Body of pancreas (tissue), 4 donors: ENCODE measurements at regions not wholly inside any gene's neighbourhood (a gene's known extent, or its start where the extent isn't known, plus 50 kb on each side); places are given as distances from the start of the nearest gene placed in this dataset.
A peak's percentile ranks its signal among the peaks of the same experiment; 100 is the strongest.

Experiments
- ATAC-seq: fragments of 150-250 bp; one replicate; pipeline ENCODE4 v1.9.1; 2016
- DNase-seq, 4 donors: peaks; one replicate each; pipeline ENCODE4 v3.0.0-alpha.2; 2019
- H3K27ac ChIP-seq, 4 donors: fragments of 200-600 bp; sonication (generic); 1 replicate in 3 of 4; 2 replicates in 1 of 4; pipeline versions ENCODE4 v1.5.1 to v1.6.1; 2016 to 2019; ENCODE audit warnings: mild to moderate bottlenecking in 1 of 4, mixed read lengths in 1 of 4, moderate library complexity in 1 of 4
- H3K27me3 ChIP-seq, 2 donors: fragments of 200-600 bp; sonication (generic); one replicate each; pipeline ENCODE4 v1.6.0; 2016; ENCODE audit warnings: mild to moderate bottlenecking in 1 of 2
- H3K36me3 ChIP-seq, 2 donors: fragments of 200-600 bp; sonication (generic); replicated peaks in 1 of 2; 2 replicates each; pipeline ENCODE4 v1.5.1; 2016; ENCODE audit warnings: low read depth in 2 of 2; ENCODE audit not compliant: insufficient read depth in 1 of 2
- H3K4me1 ChIP-seq: fragments of 200-600 bp; sonication (generic); one replicate; pipeline ENCODE4 v1.6.0; 2016
- H3K4me3 ChIP-seq, 2 donors: fragments of 200-600 bp; sonication (generic); 1 replicate in 1 of 2; 2 replicates in 1 of 2; pipeline ENCODE4 v1.5.1; 2016 to 2019
- H3K9me3 ChIP-seq, 3 donors: fragments of 200-600 bp; sonication (generic); 1 replicate in 2 of 3; 2 replicates in 1 of 3; pipeline ENCODE4 v1.5.1; 2016
- POLR2A ChIP-seq, 3 donors: fragments of 450-650 bp; IDR thresholded peaks; one replicate each; pipeline ENCODE4 v1.6.1; 2016; ENCODE audit warnings: antibody characterized with exemption in 3 of 3, mild to moderate bottlenecking in 2 of 3
- WGBS, 2 donors: methylation state at CpG; one replicate each; pipeline ENCODE4 v1.1.5; 2017; 5-methylcytosine and 5-hydroxymethylcytosine counted together
- intact Hi-C: fragments of 100-400 bp; cut with DNase I; formaldehyde crosslinking; loops from one replicate; pipeline ENCODE4 v1.15.1; 2023
- TF ChIP-seq, protein P1 (sequence below), 7 experiments: fragments of 450-650 bp in 4 of 7; fragments of 200-600 bp in 3 of 7; sonication (generic) in 3 of 7; IDR thresholded peaks; one replicate each; pipeline ENCODE4 v1.5.1; 2016 to 2019; ENCODE audit warnings: antibody characterized with exemption in 7 of 7

DNA sequence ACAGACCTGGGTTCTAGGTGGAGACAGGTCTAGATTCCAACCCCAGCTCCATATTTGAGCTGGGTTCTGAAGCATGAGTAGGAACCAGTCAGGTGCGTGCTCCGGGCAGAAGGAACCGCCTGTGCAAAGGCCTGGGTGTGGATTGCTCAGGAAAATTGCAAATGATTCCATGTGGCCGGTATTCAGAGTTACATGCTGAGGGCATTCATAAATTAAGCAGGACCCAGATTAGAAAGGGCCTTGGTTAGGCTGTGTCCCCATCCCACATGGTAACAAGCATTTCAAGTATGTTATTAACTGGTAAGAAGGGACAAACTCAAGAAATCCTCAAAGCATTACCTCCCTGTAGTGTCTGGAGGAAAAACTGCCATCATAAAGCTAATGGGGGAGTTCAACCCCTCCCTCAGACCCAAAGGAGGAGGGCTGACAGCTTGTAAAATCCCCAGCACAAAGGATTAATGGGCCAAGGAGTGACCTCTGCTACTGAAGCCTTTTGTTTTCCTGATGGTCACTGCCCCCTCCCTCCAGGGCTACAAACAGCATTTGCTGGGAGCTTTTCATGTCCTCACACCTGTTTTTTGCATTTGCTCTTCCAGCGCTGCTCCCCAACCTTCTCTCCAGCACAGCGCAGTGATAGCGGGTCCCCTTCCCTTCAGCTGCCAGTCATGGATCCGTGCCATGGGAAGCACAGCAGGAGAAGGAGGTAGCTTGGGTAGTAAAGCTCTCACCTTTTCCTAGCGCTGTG, 218.0 kb downstream of the C16orf95 start:
- Histone ChIP-seq H3K4me3 (no peak overlapping the region), H3K27me3 (no peaks in the 10 kb centered on the region), H3K27ac (peak overlapping the region; percentile 87 to 98 (median 88)), H3K4me1 (peaks cover 80% of the 10 kb centered on the region), H3K9me3 (no peaks in the 10 kb centered on the region), H3K36me3 (no peaks in the 10 kb centered on the region)
- DNase-seq (peak; percentile 81 to 91 (median 87)), ATAC-seq (peak; percentile 66)
- WGBS, 2 donors, result 32 to 34% methylated on average over 9 of the region's 9 CpGs
- TF ChIP-seq, protein P1, sequence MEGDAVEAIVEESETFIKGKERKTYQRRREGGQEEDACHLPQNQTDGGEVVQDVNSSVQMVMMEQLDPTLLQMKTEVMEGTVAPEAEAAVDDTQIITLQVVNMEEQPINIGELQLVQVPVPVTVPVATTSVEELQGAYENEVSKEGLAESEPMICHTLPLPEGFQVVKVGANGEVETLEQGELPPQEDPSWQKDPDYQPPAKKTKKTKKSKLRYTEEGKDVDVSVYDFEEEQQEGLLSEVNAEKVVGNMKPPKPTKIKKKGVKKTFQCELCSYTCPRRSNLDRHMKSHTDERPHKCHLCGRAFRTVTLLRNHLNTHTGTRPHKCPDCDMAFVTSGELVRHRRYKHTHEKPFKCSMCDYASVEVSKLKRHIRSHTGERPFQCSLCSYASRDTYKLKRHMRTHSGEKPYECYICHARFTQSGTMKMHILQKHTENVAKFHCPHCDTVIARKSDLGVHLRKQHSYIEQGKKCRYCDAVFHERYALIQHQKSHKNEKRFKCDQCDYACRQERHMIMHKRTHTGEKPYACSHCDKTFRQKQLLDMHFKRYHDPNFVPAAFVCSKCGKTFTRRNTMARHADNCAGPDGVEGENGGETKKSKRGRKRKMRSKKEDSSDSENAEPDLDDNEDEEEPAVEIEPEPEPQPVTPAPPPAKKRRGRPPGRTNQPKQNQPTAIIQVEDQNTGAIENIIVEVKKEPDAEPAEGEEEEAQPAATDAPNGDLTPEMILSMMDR (IDR thresholded peaks at IDR 0.05), result no peak
- no peak for TF ChIP-seq POLR2A (IDR thresholded peaks at IDR 0.05)
- intact Hi-C loops, result no loop called here

- no peaks in the 10 kb centered on the region for H3K9me3 ChIP-seq
These were observed 216.7 kb downstream of the C16orf95 start for GRCh38 chr16:87100306-87101058.

GRCh38 chr16:87101903-87102302, 215.3 kb downstream of the C16orf95 start:
- peak; percentile 38 for ATAC-seq
- Histone ChIP-seq H3K9me3 (no peaks in the 10 kb centered on the region), H3K27ac (peak overlapping the region; percentile 9 to 98 (median 65)), H3K27me3 (no peaks in the 10 kb centered on the region), H3K4me1 (peaks cover 60% of the 10 kb centered on the region), H3K4me3 (no peak overlapping the region), H3K36me3 (no peaks in the 10 kb centered on the region)
- DNase-seq, result peak; percentile 36 to 68 (median 44)
- 23 to 37% methylated on average over 3 of the region's 3 CpGs for WGBS, 2 donors
- TF ChIP-seq, protein P1 (IDR thresholded peaks at IDR 0.05), result no peak
- no peak for TF ChIP-seq POLR2A (IDR thresholded peaks at IDR 0.05)
- intact Hi-C loops, result no loop called here

More at GRCh38 chr16:87100306-87101058, 216.7 kb downstream of the C16orf95 start:
- intact Hi-C loops, result no loop called here
- Histone ChIP-seq H3K27ac (peak overlapping the region in 3 of 4 donors; percentile 87 to 98 (median 88)), H3K27me3 (no peaks in the 10 kb centered on the region), H3K4me3 (no peak overlapping the region), H3K4me1 (peaks cover 73% of the 10 kb centered on the region), H3K36me3 (no peaks in the 10 kb centered on the region)
- ATAC-seq, result no peak
- TF ChIP-seq, protein P1 (IDR thresholded peaks at IDR 0.05), result no peak
- TF ChIP-seq POLR2A (IDR thresholded peaks at IDR 0.05), result no peak
- peak in 1 of 4 donors; percentile 26 for DNase-seq
- 69 to 76% methylated on average over 11 of the region's 11 CpGs for WGBS, 2 donors

- Histone ChIP-seq H3K36me3 (no peaks in the 10 kb centered on the region), H3K27ac (no peak overlapping the region), H3K9me3 (no peaks in the 10 kb centered on the region), H3K4me3 (no peak overlapping the region), H3K4me1 (peaks cover 9% of the 10 kb centered on the region), H3K27me3 (no peaks in the 10 kb centered on the region)
- TF ChIP-seq, protein P1 (IDR thresholded peaks at IDR 0.05), result no peak
- TF ChIP-seq POLR2A (IDR thresholded peaks at IDR 0.05), result no peak
- DNase-seq, result no peak
- WGBS, 2 donors, result 85 to 100% methylated on average over 2 of the region's 2 CpGs
- no peak for ATAC-seq
- intact Hi-C loops, result no loop called here
These were observed 210.0 kb downstream of the C16orf95 start for GRCh38 chr16:87107201-87107600.
